ENCODE measurements at regions not wholly inside any gene's neighbourhood (a gene's known extent, or its start where the extent isn't known, plus 50 kb on each side); places are given as distances from the start of the nearest gene placed in this dataset.

- TF ChIP-seq CTCF (IDR thresholded peaks at IDR 0.05; ENCODE audit: control extremely low read depth in 1 of 3, insufficient read depth in 1 of 3, low read depth in 1 of 3, low read length in 3 of 3) (no peak), POLR2A (IDR thresholded peaks at IDR 0.05; ENCODE audit: control extremely low read depth in 1 of 2, low read depth in 2 of 2, low read length in 2 of 2) (no peak)
Measured at GRCh38 chr5:30063503-30063902, 1130.0 kb upstream of the CDH6 start.

Data from H1 (cell line).